Fibroblast of lung (primary cell): ENCODE measurements at regions not wholly inside any gene's neighbourhood (a gene's known extent, or its start where the extent isn't known, plus 50 kb on each side); places are given as distances from the start of the nearest gene placed in this dataset.

Source experiments
- DNase-seq, 2 donors: peaks; one replicate each; pipeline versions ENCODE4 v3.0.0 to v3.0.0-alpha.2; 2010; ENCODE audit warnings: low read depth in 2 of 2
- H2AFZ ChIP-seq: 2 replicates; pipeline ENCODE4 v1.5.1; 2012; ENCODE audit warnings: low read length, control low read depth, inconsistent platforms
- H3K27ac ChIP-seq: 2 replicates; pipeline ENCODE4 v1.5.1; 2011; ENCODE audit warnings: low read length, control low read depth; ENCODE audit not compliant: insufficient read depth
- H3K27me3 ChIP-seq: 2 replicates; pipeline ENCODE4 v1.5.1; 2011; ENCODE audit warnings: mild to moderate bottlenecking, low read length; ENCODE audit not compliant: control insufficient read depth, insufficient read depth
- H3K36me3 ChIP-seq: 2 replicates; pipeline ENCODE4 v1.5.1; 2011; ENCODE audit warnings: low read length; ENCODE audit not compliant: control insufficient read depth, insufficient read depth
- H3K4me1 ChIP-seq: 2 replicates; pipeline ENCODE4 v1.5.1; 2011; ENCODE audit warnings: low read length; ENCODE audit not compliant: control insufficient read depth, insufficient read depth; ENCODE audit errors: extremely low read depth
- H3K4me2 ChIP-seq: 2 replicates; pipeline ENCODE4 v1.5.1; 2011; ENCODE audit warnings: low read length, control low read depth; ENCODE audit not compliant: insufficient read depth; ENCODE audit errors: extremely low read depth
- H3K4me3 ChIP-seq, 4 experiments: fragments of 200-600 bp in 1 of 4; sonication (generic) in 1 of 4; replicated peaks in 1 of 4; 2 replicates each; pipeline ENCODE4 v1.5.1; 2011 to 2016; ENCODE audit warnings: low read length in 4 of 4, low read depth in 3 of 4, mild to moderate bottlenecking in 3 of 4, control low read depth in 2 of 4, inconsistent platforms in 1 of 4, mixed read lengths in 1 of 4; ENCODE audit not compliant: insufficient read depth in 1 of 4; ENCODE audit errors: control extremely low read depth in 1 of 4
- H3K79me2 ChIP-seq: 2 replicates; pipeline ENCODE4 v1.5.1; 2012; ENCODE audit warnings: mild to moderate bottlenecking, low read length, inconsistent platforms; ENCODE audit not compliant: control insufficient read depth, insufficient read depth
- H3K9ac ChIP-seq: 2 replicates; pipeline ENCODE4 v1.5.1; 2011; ENCODE audit warnings: mild to moderate bottlenecking, low read length, control low read depth; ENCODE audit not compliant: insufficient read depth
- H3K9me3 ChIP-seq: 2 replicates; pipeline ENCODE4 v1.5.1; 2012; ENCODE audit warnings: low read depth, low read length; ENCODE audit not compliant: control insufficient read depth, insufficient read depth
- H4K20me1 ChIP-seq: 2 replicates; pipeline ENCODE4 v1.5.1; 2011; ENCODE audit warnings: low read length; ENCODE audit not compliant: control insufficient read depth, insufficient read depth; ENCODE audit errors: extremely low read depth
- CTCF ChIP-seq, 2 donors: IDR thresholded peaks in 1 of 2; conservative IDR thresholded peaks in 1 of 2; 1 replicate in 1 of 2; 2 replicates in 1 of 2; pipeline ENCODE4 v1.5.1; 2011 to 2012; ENCODE audit warnings: low read length in 2 of 2, control low read depth in 1 of 2, inconsistent platforms in 1 of 2, low read depth in 1 of 2, mild to moderate bottlenecking in 1 of 2
- EZH2 ChIP-seq: IDR thresholded peaks from 2 replicates; pipeline ENCODE4 v1.5.1; 2012; ENCODE audit warnings: low read length, control low read depth, mild to moderate bottlenecking; ENCODE audit errors: missing control alignments

GRCh38 chr6:30798494-30798893, 54.1 kb upstream of the IER3 start:
- no peaks in the 10 kb centered on the region for H3K36me3 ChIP-seq
- no peaks in the 10 kb centered on the region for H3K4me1 ChIP-seq
- H4K20me1 ChIP-seq = no peaks in the 10 kb centered on the region
- no peak overlapping the region for H3K27ac ChIP-seq
- no peak overlapping the region for H3K4me2 ChIP-seq
- TF ChIP-seq CTCF (conservative IDR thresholded peaks at IDR 0.05 in 1 of 2, IDR thresholded peaks at IDR 0.05 in 1 of 2; ENCODE audit: low read depth in 1 of 2, low read length in 2 of 2) = no peak
- peak overlapping the region; percentile 58 for H2AFZ ChIP-seq
- H3K27me3 ChIP-seq = no peaks in the 10 kb centered on the region
- no peaks in the 10 kb centered on the region for H3K9me3 ChIP-seq
- peak in 1 of 2 donors; percentile 39 for DNase-seq
- H3K79me2 ChIP-seq = no peaks in the 10 kb centered on the region
- H3K9ac ChIP-seq = no peak overlapping the region
- H3K4me3 ChIP-seq = no peak overlapping the region

- Histone ChIP-seq H3K9ac (no peak overlapping the region), H3K27ac (no peak overlapping the region), H4K20me1 (no peaks in the 10 kb centered on the region), H3K4me3 (no peak overlapping the region), H2AFZ (no peak overlapping the region), H3K27me3 (no peaks in the 10 kb centered on the region), H3K36me3 (no peaks in the 10 kb centered on the region), H3K4me1 (no peaks in the 10 kb centered on the region), H3K4me2 (no peak overlapping the region), H3K79me2 (no peaks in the 10 kb centered on the region), H3K9me3 (no peaks in the 10 kb centered on the region)
- TF ChIP-seq CTCF (conservative IDR thresholded peaks at IDR 0.05 in 1 of 2, IDR thresholded peaks at IDR 0.05 in 1 of 2; ENCODE audit: low read depth in 1 of 2, low read length in 2 of 2) = no peak
- no peak for TF ChIP-seq EZH2
- DNase-seq = no peak
These were observed 51.4 kb upstream of the IER3 start for GRCh38 chr6:30795549-30796293.
